ENCODE measurements at regions not wholly inside any gene's neighbourhood (a gene's known extent, or its start where the extent isn't known, plus 50 kb on each side); places are given as distances from the start of the nearest gene placed in this dataset.
"Not testable (repeated sequence)": the region's sequence is repeated elsewhere in the genome, so short reads cannot be mapped to it uniquely, and the experiment has no call there.

GRCh38 chr3:86787091-86787490, 203.9 kb downstream of the VGLL3 start:
- ChIA-PET POLR2A (no interaction called here), CTCF (no interaction called here)
- no peaks in the 10 kb centered on the region for H3K27me3 Mint-ChIP-seq
- H3K36me3 Mint-ChIP-seq (ENCODE audit: low read depth): no peaks in the 10 kb centered on the region
- no peaks in the 10 kb centered on the region for H3K9me3 Mint-ChIP-seq
- no peak for DNase-seq
- H3K4me1 Mint-ChIP-seq: no peaks in the 10 kb centered on the region
- H3K4me3 Mint-ChIP-seq: no peak overlapping the region
- no peak overlapping the region for H3K27ac Mint-ChIP-seq

- ChIA-PET POLR2A (no interaction called here), CTCF (no interaction called here)
- Mint-ChIP-seq H3K27me3 (no peaks in the 10 kb centered on the region), H3K36me3 (ENCODE audit: low read depth) (no peaks in the 10 kb centered on the region), H3K27ac (no peak overlapping the region), H3K4me3 (no peak overlapping the region), H3K9me3 (no peaks in the 10 kb centered on the region), H3K4me1 (no peaks in the 10 kb centered on the region)
- DNase-seq: no peak
These were observed 205.6 kb downstream of the VGLL3 start for GRCh38 chr3:86785386-86785785.

- ChIA-PET POLR2A (no interaction called here), CTCF (no interaction called here)
- H3K4me1 Mint-ChIP-seq: no peaks in the 10 kb centered on the region
- no peaks in the 10 kb centered on the region for H3K27me3 Mint-ChIP-seq
- no peak for DNase-seq
- H3K27ac Mint-ChIP-seq: no peak overlapping the region
- H3K4me3 Mint-ChIP-seq: no peak overlapping the region
- H3K9me3 Mint-ChIP-seq: no peaks in the 10 kb centered on the region
- H3K36me3 Mint-ChIP-seq (ENCODE audit: low read depth): no peaks in the 10 kb centered on the region
These were observed 208.1 kb downstream of the VGLL3 start for GRCh38 chr3:86782866-86783265.

- H3K4me1 Mint-ChIP-seq: no peaks in the 10 kb centered on the region
- CTCF ChIA-PET: no interaction called here
- H3K4me3 Mint-ChIP-seq: no peak overlapping the region
- DNase-seq: no peak
- no peaks in the 10 kb centered on the region for H3K27me3 Mint-ChIP-seq
- H3K9me3 Mint-ChIP-seq: no peaks in the 10 kb centered on the region
- H3K27ac Mint-ChIP-seq: no peak overlapping the region
- POLR2A ChIA-PET: no interaction called here
- H3K36me3 Mint-ChIP-seq (ENCODE audit: low read depth): no peaks in the 10 kb centered on the region
These were observed 208.7 kb downstream of the VGLL3 start for GRCh38 chr3:86782286-86782685.

- no peak overlapping the region for H3K27ac Mint-ChIP-seq
- no peaks in the 10 kb centered on the region for H3K4me1 Mint-ChIP-seq
- H3K9me3 Mint-ChIP-seq: no peaks in the 10 kb centered on the region
- H3K27me3 Mint-ChIP-seq: no peaks in the 10 kb centered on the region
- ChIA-PET CTCF (no interaction called here), POLR2A (no interaction called here)
- H3K36me3 Mint-ChIP-seq (ENCODE audit: low read depth): no peaks in the 10 kb centered on the region
- H3K4me3 Mint-ChIP-seq: no peak overlapping the region
- no peak for DNase-seq
These were observed 216.8 kb downstream of the VGLL3 start for GRCh38 chr3:86774082-86774691.

- no peak for DNase-seq
- ChIA-PET POLR2A (no interaction called here), CTCF (no interaction called here)
- H3K27me3 Mint-ChIP-seq: no peaks in the 10 kb centered on the region
- no peaks in the 10 kb centered on the region for H3K36me3 Mint-ChIP-seq (ENCODE audit: low read depth)
- no peaks in the 10 kb centered on the region for H3K4me1 Mint-ChIP-seq
- H3K9me3 Mint-ChIP-seq: no peaks in the 10 kb centered on the region
- H3K27ac Mint-ChIP-seq: no peak overlapping the region
- H3K4me3 Mint-ChIP-seq: no peak overlapping the region
These were observed 218.2 kb downstream of the VGLL3 start for GRCh38 chr3:86772699-86773098.

GRCh38 chr3:86771741-86772512, 219.0 kb downstream of the VGLL3 start:
- H3K27ac Mint-ChIP-seq: no peak overlapping the region
- H3K4me1 Mint-ChIP-seq: no peaks in the 10 kb centered on the region
- H3K4me3 Mint-ChIP-seq: no peak overlapping the region
- H3K27me3 Mint-ChIP-seq: no peaks in the 10 kb centered on the region
- CTCF ChIA-PET: no interaction called here
- no peak for DNase-seq
- no peaks in the 10 kb centered on the region for H3K36me3 Mint-ChIP-seq (ENCODE audit: low read depth)
- POLR2A ChIA-PET: no interaction called here
- no peaks in the 10 kb centered on the region for H3K9me3 Mint-ChIP-seq

GRCh38 chr3:86766331-86766730, 224.6 kb downstream of the VGLL3 start:
- ChIA-PET CTCF (no interaction called here), POLR2A (no interaction called here)
- Mint-ChIP-seq H3K4me1 (no peaks in the 10 kb centered on the region), H3K27ac (no peak overlapping the region), H3K9me3 (no peaks in the 10 kb centered on the region), H3K36me3 (ENCODE audit: low read depth) (no peaks in the 10 kb centered on the region), H3K4me3 (no peak overlapping the region), H3K27me3 (no peaks in the 10 kb centered on the region)
- DNase-seq: no peak

GRCh38 chr3:86757322-86758179, 233.4 kb downstream of the VGLL3 start:
- DNase-seq; H3K36me3 Mint-ChIP-seq (ENCODE audit: low read depth); H3K4me3 Mint-ChIP-seq; H3K27me3 Mint-ChIP-seq; H3K27ac Mint-ChIP-seq; H3K9me3 Mint-ChIP-seq; POLR2A ChIA-PET; H3K4me1 Mint-ChIP-seq; CTCF ChIA-PET: not testable (repeated sequence)

- Mint-ChIP-seq H3K27me3 (no peaks in the 10 kb centered on the region), H3K36me3 (ENCODE audit: low read depth) (no peaks in the 10 kb centered on the region), H3K4me3 (no peak overlapping the region), H3K4me1 (no peaks in the 10 kb centered on the region), H3K27ac (no peak overlapping the region), H3K9me3 (no peaks in the 10 kb centered on the region)
- DNase-seq: no peak
- ChIA-PET CTCF (interaction anchor here (1.0 kb wide), 1 partner anchor 15 kb away, joined by 3 read pairs; no protein-coding TSS in a partner anchor), POLR2A (no interaction called here)
These were observed 242.9 kb downstream of the VGLL3 start for GRCh38 chr3:86748015-86748414.

GRCh38 chr3:86744051-86744450, 246.9 kb downstream of the VGLL3 start:
- Mint-ChIP-seq H3K27me3 (no peaks in the 10 kb centered on the region), H3K9me3 (no peaks in the 10 kb centered on the region), H3K36me3 (ENCODE audit: low read depth) (no peaks in the 10 kb centered on the region), H3K27ac (no peak overlapping the region), H3K4me1 (no peaks in the 10 kb centered on the region), H3K4me3 (no peak overlapping the region)
- ChIA-PET CTCF (no interaction called here), POLR2A (no interaction called here)
- no peak for DNase-seq

GRCh38 chr3:86743233-86743632, 247.7 kb downstream of the VGLL3 start:
- H3K36me3 Mint-ChIP-seq (ENCODE audit: low read depth): no peaks in the 10 kb centered on the region
- POLR2A ChIA-PET: no interaction called here
- no peak for DNase-seq
- no peaks in the 10 kb centered on the region for H3K9me3 Mint-ChIP-seq
- H3K27ac Mint-ChIP-seq: no peak overlapping the region
- H3K4me3 Mint-ChIP-seq: no peak overlapping the region
- CTCF ChIA-PET: no interaction called here
- no peaks in the 10 kb centered on the region for H3K27me3 Mint-ChIP-seq
- H3K4me1 Mint-ChIP-seq: no peaks in the 10 kb centered on the region

GRCh38 chr3:86740751-86741150, 250.2 kb downstream of the VGLL3 start:
- CTCF ChIA-PET: no interaction called here

More at GRCh38 chr3:86740751-86741150, 250.2 kb downstream of the VGLL3 start:
- Mint-ChIP-seq H3K27me3 (no peaks in the 10 kb centered on the region), H3K36me3 (ENCODE audit: low read depth) (no peaks in the 10 kb centered on the region), H3K4me1 (no peaks in the 10 kb centered on the region), H3K9me3 (no peaks in the 10 kb centered on the region), H3K4me3 (no peak overlapping the region), H3K27ac (no peak overlapping the region)
- POLR2A ChIA-PET: no interaction called here
- DNase-seq: no peak

All from activated CD4-positive, alpha-beta T cell treated with anti-CD3 and anti-CD28 coated beads, Interleukin-2, amount 10 ng/mL, durations not matched to agents 7 days and 5 days (primary cell).